HG03095 (cell line): ENCODE measurements at regions not wholly inside any gene's neighbourhood (a gene's known extent, or its start where the extent isn't known, plus 50 kb on each side); places are given as distances from the start of the nearest gene placed in this dataset.

Experiments used
- ATAC-seq: cut with Tn5 transposase; IDR thresholded peaks from one replicate; pipeline ENCODE4 v1.9.1; 2021; ENCODE audit warnings: moderate library complexity; ENCODE audit not compliant: unreplicated experiment

GRCh38 chr6:4620284-4621151 is 155.7 kb upstream of the CDYL start:
- no peak for ATAC-seq

- ATAC-seq, result no peak
These were observed 159.9 kb upstream of the CDYL start for GRCh38 chr6:4616311-4616710.

DNA sequence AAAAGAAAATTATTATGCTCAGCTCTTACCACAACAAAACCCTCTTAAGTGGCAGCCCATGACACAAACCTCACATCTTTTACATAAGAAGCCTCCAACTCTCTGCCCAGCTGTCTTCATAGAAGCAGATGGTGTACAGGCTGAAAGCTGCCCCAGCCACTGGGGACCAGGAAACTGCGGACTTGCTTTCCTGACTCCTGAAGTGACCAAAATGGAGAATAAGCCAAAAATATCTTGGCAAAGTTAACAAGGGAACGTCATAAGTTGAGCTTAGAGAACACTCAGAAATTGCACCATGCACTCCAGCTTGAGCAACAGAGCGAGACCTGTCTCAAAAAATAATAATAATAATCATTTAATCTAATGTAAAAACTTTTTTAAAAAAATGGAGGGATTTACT is 160.3 kb upstream of the CDYL start:
- ATAC-seq, result no peak

DNA sequence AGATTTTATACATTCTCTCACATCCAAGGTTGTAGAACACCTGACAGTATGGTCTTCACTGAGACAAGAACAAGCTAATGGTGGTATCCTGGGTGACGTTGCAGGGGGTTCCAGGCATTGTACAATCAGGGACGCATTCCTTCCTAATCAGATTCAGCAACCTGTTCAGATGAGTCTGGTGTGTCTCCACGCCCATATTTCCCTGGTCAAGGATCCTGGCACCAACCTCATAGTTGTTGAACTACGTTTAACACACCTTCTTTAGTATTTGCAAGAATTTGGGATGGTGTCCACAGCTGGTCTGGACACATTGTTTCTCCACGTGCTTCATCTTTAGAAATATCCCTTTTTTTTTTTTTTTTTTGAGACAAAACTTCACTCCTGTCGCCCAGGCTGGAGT is 161.0 kb upstream of the CDYL start:
- ATAC-seq, result no peak

GRCh38 chr6:4614637-4615036 is 161.6 kb upstream of the CDYL start:
- no peak for ATAC-seq

GRCh38 chr6:4613795-4614194 is 162.4 kb upstream of the CDYL start:
- ATAC-seq, result no peak

DNA sequence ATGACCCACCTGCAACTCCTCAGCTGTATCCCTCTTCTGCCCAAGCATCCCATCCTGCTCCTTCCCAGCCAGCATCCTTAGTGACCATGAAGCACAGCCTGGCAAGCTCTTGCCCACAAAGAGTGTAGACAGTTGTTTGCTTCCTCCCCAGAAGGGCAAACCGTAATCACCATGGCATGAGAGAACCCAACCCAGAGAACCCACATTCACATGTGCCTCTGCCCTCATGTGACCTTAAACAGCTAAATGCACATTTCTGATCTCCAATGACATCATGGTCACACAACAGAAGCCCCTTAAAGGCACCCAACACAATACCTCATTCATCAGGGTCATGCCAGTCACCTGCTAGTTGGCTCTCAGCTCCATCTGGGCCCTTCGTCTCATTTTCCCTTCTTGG is 162.8 kb upstream of the CDYL start:
- ATAC-seq, result no peak

DNA sequence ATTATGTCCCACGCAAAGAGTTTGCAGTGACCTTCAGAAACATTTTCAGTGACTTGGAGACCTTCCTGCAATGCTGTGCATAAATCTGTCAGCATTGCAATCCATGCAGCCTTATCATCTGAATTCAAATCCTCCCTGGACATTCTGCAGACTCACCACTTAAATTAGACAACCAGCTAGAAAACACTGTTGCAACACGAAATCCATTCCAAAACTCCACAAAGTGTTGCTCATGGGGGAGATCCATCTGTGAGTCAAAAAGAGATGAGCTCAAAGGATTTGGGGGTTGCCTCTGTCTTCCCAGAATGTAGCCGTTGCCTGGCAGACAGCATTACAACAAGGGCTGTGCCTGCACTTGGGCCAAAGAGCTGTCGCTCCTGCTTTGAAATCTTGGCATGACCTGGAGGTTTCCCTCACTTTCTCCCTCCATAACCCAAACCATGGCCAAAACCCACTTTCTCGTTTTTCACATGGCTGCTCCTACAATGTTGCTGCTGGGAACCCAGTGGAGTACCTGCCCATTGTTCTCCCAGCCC is 163.5 kb upstream of the CDYL start:
- ATAC-seq, result no peak

- ATAC-seq, result no peak
These were observed 164.6 kb upstream of the CDYL start for GRCh38 chr6:4611429-4612129.

DNA sequence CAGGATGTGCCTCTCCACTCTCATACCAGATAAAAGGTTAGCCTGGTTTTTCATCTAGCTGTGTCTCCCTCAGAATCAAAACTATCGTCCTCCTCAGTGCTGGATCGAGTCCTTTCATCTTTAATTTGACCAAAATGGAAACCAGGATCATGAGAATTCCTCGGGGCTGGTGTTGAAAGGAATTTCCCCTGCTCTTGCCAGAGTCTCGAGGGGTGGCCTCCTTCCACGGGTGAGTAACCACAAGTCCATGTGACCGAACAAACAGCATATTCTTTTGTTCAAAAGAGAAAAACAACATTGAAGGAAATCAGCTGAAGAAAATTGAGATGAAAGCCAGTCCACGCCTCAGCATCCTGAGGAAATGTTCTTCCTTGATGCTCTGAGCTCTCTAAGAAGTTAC is 165.9 kb upstream of the CDYL start:
- no peak for ATAC-seq

- no peak for ATAC-seq
These were observed 167.7 kb upstream of the CDYL start for GRCh38 chr6:4608361-4609115.

DNA sequence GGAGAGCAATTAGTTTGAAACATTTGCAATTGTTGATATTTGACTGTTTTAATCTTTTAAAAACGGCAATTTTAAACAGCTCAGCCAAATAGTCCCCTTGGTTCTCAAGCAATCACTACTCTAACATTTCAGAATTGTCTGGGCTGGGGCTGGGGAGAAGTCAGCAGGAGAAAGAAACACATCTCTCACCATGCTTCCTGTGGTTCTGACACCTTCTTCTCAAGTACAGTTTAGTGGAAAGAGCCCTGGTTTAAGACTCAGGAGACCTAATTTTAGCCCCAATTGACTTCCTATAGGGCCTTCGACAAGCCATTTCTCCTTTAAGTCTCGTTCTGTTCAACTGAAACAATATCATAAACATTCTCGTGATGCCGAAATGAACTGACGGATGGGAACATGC is 168.4 kb upstream of the CDYL start:
- no peak for ATAC-seq

DNA sequence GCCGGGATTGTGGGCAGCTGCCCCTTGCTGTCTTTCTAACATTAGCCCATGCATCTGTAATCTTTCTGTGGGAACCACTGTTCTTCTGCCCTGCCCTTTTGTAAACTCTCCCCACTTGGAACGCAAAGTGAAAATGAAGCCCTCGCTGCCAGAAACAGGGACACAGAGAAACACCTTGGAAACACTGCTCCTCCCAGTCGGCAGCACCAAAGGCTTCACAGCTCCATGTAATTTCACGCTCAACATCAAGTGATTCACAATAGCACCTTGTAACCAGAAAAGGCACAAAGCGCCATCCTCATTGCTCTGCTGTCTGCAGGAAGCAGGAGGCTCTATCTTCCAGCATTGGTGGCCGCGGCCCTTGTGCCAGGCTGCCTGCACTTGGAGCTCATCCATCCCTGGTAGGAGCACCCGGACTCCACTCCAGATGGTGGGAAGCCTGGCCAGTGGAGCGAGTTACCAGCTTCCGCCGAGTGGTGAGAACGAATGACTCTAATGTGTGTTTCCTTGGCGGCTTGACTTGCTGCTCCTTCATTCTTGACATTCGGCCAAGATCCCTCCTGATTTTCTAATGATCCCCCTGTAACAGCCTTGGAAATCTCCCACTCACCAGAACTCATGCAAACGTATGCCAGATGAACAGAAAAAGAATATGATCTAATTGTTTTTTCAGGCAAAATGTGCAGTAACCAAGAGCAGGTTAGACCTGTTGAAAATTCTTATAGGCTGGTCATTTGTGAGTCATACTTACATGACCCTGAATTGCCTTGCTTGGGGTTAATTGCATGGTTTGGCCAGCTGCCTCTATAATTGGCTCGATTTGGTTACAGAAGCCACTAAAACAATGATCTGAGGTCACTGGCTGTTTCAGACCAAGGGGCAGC is 169.1 kb upstream of the CDYL start:
- no peak for ATAC-seq

DNA sequence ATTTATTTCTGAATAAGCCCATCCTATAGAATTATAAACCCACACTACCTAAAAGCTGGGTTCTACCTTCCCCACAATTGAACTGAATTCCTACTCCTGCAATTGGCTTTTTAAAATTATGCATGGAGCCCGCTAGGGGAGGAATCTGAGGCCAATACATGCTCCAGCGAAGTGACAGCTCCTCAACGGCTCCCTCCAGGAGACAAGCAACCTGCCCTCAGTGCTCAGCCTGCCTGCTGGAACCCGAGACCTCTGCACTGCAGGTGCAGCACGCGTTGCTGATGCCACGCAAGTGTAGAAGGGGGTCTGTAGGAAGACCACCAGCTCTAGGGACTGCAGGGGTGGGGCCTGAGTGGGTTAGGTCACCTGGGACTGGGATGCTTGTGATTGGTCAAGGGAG is 170.2 kb upstream of the CDYL start:
- ATAC-seq, result no peak

DNA sequence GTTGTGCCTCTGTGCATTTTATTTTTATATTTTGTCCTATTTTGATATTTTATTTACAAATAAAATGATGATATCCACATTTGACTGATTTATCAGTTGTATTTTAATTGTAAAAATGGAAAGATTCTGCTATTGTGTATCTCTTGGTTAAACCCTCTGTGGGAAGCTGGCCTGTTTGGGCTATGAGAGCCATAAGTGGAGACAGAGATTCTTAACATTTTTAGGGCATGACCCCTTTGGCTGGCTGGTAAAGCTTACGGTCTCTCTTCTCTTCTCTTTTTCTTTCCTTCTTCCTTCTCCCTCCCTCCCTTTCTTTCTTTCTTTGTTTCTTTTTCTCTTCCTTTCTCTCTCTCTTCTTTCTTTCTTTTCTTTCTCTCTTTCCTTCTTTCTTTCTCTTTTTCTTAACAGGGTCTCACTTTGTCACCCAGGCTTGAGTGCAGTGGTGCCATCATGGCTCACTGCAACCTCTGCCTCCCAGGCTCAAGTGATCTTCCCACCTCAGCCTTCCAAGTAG is 172.3 kb upstream of the CDYL start:
- ATAC-seq, result no peak

DNA sequence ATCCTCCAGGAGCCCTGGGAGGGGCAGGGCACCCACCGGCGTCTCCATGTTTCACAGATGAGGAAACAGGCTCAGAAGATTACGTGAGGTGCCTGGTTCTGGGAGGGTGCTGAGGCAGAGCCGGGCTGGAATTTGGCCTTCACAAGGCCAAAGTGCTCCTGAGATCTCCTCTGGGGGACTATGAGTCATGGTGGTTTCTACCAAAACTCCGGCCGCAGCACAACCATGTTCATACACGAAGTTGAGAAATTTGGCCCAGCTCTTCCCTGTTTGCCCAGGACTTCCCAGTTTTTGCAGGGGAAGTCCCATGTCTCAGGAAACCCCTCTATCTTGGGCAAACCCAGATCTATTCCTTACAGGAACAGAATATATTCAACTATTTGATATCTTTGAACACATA is 172.9 kb upstream of the CDYL start:
- ATAC-seq, result no peak

DNA sequence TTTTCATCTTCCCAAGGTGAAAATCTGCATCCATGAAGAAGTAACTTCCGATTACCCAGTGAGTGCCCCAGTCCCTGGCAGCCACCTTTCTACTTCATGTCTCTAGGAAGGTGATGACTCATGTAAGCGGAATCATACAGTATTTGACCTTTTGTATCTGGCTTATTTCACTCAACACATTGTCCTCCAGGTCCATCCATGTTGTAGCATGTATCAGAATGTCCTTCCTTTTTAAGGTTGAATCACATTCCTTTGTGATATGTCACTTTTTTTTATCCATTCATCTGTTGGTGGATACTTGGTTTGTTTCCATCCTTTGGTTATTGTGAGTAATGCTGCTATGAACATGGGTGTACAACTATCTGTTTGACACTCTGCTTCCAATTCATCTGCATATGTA is 176.3 kb upstream of the CDYL start:
- ATAC-seq, result no peak

DNA sequence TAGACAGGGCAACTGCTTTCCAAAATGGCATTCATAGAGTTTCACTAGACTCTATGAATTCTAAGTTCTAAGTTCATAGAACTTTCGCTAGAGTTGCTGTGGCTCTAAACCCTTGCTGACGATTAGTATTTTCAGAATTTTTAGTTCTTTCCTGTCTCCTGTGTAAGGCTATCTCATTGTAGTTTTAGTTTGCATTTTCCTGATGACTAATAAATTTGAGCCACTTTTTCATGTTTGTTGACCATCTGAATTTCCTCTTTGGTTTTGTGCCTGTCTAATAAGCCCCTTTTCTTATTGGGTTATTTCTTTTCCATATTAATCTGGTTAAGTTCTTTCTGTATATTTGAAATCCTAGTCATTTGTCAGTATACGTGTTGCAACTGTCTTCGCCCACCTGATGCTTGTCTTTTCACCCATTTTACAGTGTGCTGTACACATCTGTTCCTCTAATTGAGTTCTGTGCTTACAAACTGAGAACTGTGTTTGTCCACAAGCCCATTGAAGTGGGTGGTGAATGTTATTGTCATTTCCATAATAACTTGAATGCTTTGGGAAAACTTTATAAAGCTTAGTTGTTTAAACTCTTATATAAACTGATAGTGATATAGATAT is 177.7 kb upstream of the CDYL start:
- no peak for ATAC-seq

DNA sequence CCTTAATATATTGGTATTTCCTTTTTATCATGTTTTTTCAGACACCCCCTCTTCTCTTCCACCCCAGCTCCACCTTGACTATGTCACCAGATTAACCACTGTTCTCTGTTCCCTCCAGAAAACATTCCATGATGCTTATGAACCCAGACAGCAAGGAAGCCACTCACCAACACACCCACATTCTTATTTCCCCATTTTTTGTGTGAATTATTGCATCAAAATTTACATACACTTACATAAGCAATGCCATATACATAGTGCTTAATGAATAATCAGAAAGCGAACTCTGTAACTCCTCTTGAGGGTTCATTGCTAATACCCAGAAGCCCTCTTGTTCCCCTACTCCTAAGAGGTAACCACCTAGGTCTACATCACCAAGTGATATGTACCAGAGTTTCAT is 182.3 kb upstream of the CDYL start:
- no peak for ATAC-seq

DNA sequence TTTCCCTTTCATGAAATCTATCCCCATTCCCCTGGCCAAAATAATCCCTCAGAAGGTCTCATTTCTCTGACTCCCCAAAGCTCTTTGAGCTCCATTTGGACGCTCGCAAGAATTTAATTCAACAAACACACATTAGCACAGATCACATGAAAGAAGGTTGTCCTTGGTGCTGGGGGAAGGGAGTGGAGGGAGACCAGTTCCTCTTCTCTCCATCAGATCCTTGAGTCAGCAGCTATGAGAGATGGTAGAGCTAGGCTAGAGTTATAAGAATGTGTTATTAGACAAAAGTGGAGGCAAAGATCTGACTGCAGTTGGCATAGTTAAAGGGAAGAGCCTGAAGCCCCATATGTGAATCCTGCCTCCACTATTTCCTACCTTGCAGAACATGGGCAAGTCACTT is 184.2 kb upstream of the CDYL start:
- ATAC-seq, result no peak
